Heart left ventricle (tissue), 16 donors: ENCODE measurements at regions not wholly inside any gene's neighbourhood (a gene's known extent, or its start where the extent isn't known, plus 50 kb on each side); places are given as distances from the start of the nearest gene placed in this dataset.

ENCODE experiments used
- ATAC-seq, 4 donors: fragments of 200-7000 bp; cut with Tn5 transposase; one replicate each; pipeline ENCODE4 v1.9.1; 2020 to 2022; ENCODE audit warnings: moderate library complexity in 4 of 4, mild to moderate bottlenecking in 3 of 4, moderate number of reproducible peaks in 1 of 4
- DNase-seq, 5 donors: peaks; one replicate each; pipeline ENCODE4 v3.0.0-alpha.2; 2020
- H3K27ac ChIP-seq, 12 donors: fragments of 200-600 bp; sonication (generic) in 4 of 12; one replicate each; pipeline versions ENCODE4 v1.5.0 to v1.8.0; 2016 to 2022; ENCODE audit warnings: mild to moderate bottlenecking in 2 of 12
- H3K27me3 ChIP-seq, 9 donors: fragments of 200-600 bp; sonication (generic) in 2 of 9; one replicate each; pipeline versions ENCODE4 v1.5.1 to v1.8.0; 2016 to 2022; ENCODE audit warnings: mild to moderate bottlenecking in 3 of 9
- H3K36me3 ChIP-seq, 9 donors: fragments of 200-600 bp; sonication (generic) in 2 of 9; one replicate each; pipeline versions ENCODE4 v1.5.0 to v1.8.0; 2018 to 2022; ENCODE audit warnings: mild to moderate bottlenecking in 2 of 9
- H3K4me1 ChIP-seq, 12 donors: fragments of 200-600 bp; sonication (generic) in 4 of 12; one replicate each; pipeline versions ENCODE4 v1.5.0 to v1.8.0; 2016 to 2022; ENCODE audit warnings: mild to moderate bottlenecking in 3 of 12
- H3K4me3 ChIP-seq, 12 donors: fragments of 200-600 bp; sonication (generic) in 4 of 12; one replicate each; pipeline versions ENCODE4 v1.5.0 to v1.8.0; 2017 to 2022; ENCODE audit warnings: mild to moderate bottlenecking in 9 of 12, moderate library complexity in 4 of 12
- H3K9me3 ChIP-seq, 12 donors: fragments of 200-600 bp; sonication (generic) in 4 of 12; one replicate each; pipeline versions ENCODE4 v1.5.0 to v1.8.0; 2016 to 2022; ENCODE audit warnings: mild to moderate bottlenecking in 1 of 12
- CTCF ChIP-seq, 12 donors: fragments of 200-600 bp; sonication (generic) in 4 of 12; IDR thresholded peaks; one replicate each; pipeline versions ENCODE4 v1.5.0 to v1.8.0; 2018 to 2022; ENCODE audit warnings: antibody characterized with exemption in 12 of 12, mild to moderate bottlenecking in 5 of 12
- POLR2A ChIP-seq, 2 donors: fragments of 450-650 bp; IDR thresholded peaks; one replicate each; pipeline ENCODE4 v1.6.1; 2017; ENCODE audit warnings: antibody characterized with exemption in 2 of 2, mild to moderate bottlenecking in 2 of 2, moderate library complexity in 2 of 2
- WGBS, 4 donors: extraction: QIAGEN DNeasy Blood & Tissue Kit in 2 of 4; methylation state at CpG; one replicate each; pipeline versions ENCODE4 v1.1.5 to v1.1.7; 2013 to 2018; 5-methylcytosine and 5-hydroxymethylcytosine counted together
- intact Hi-C, 10 donors: fragments of 100-400 bp; cut with DNase I; formaldehyde crosslinking; loops; one replicate each; pipeline versions ENCODE4 v1.11.1 to v1.14.2; 2022
- donor health status: ischemic (EF 13 %, LVEDD 7.1; RV severe dilation, severe dysfunction).
- donor health status: healthy with polysubstance abuse.
- donor health status: DM: no; HTN: yes; CAD: no.
- donor health status: DM: no; HTN: no; CAD: no.
- donor health status: ischemic (EF 25% LVEDD 6.9; RV normal size, moderate dysfunction).
- donor health status: ischemic (EF 25% LVEDD 5.7; RV mildly dilated, moderate dysfunction).
- donor health status: healthy.
- donor health status: DM: yes; HTN: yes; CAD: no.
- donor health status: ischemic (EF 35%, LVEDD 5.7; RV mildly dilated, moderate dysfunction).
- donor health status: nonischemic (EF 11% LVEDD 7.7; RV severe dilation, severe dysfunction).
- donor health status: DM: yes; HTN: yes; CAD: no.
- donor health status: PGD.
- donor health status: ischemic (EF 29% LVEDD 5.4; RV normal size, mild dysfunction).
- donor health status: nonischemic (EF 23%, LVEDD 6.1; RV moderate dilation, normal function).

DNA sequence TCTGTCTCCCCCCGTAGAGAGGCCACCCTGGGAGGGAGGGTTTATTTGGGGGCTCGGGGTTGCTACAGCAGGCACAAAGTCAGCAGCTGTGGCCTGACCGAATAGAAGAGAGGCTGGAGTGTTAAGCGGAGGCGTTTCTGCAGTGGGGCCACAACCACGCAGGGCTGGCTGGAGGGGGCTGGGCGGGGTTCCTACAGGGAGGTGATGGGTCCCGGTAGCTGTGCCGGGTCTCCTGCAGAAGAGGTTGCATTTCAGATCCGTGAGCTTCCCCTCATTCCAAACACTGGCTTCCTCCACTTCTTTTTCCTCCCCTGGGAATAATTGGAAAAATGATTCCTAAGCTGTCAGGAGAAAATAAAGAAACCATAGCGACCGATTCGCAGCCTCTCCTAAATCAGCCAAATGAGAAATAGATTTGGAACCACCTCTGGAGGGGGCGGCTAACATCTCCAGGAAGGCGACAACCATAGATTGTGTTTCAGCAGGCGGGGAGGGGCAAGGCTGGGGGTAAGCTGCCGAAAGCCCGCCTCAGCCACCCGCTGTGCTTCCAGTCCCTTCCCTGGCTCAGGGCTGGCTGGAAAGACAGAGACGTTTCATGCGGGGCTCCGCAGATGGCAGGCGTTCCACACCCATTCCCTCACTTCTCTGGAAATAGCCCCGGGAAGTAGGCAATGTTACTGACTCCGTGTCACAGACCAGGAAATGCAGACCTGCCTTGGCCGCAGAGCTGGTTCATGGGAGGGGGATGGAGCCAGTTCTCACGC, 85.6 kb upstream of the TAF1B start:
- DNase-seq (peak; percentile 71 to 79 (median 78)), ATAC-seq (peak; percentile 51 to 88 (median 82))
- Histone ChIP-seq H3K27ac (peak overlapping the region in 11 of 12 donors; percentile 28 to 94 (median 73)), H3K9me3 (no peaks in the 10 kb centered on the region), H3K27me3 (no peaks in the 10 kb centered on the region), H3K36me3 (no peaks in the 10 kb centered on the region), H3K4me3 (peak overlapping the region in 11 of 12 donors; percentile 5 to 50 (median 37)), H3K4me1 (peaks cover 0 to 76% (median 50%) of the 10 kb centered on the region in 12 donors)
- WGBS, 4 donors: 3 to 5% (median 4%) methylated on average over 27 of the region's 27 CpGs
- intact Hi-C loops: loop anchor here in 3 of 10 donors (1.0 to 5.0 kb wide), 2 partner anchors 19 to 125 kb away; partner anchors contain the start of gene YWHAQ (in 3 of the 3)
- TF ChIP-seq CTCF (IDR thresholded peaks at IDR 0.05) (no peak), POLR2A (IDR thresholded peaks at IDR 0.05) (peak in 1 of 2 donors; percentile 23)

DNA sequence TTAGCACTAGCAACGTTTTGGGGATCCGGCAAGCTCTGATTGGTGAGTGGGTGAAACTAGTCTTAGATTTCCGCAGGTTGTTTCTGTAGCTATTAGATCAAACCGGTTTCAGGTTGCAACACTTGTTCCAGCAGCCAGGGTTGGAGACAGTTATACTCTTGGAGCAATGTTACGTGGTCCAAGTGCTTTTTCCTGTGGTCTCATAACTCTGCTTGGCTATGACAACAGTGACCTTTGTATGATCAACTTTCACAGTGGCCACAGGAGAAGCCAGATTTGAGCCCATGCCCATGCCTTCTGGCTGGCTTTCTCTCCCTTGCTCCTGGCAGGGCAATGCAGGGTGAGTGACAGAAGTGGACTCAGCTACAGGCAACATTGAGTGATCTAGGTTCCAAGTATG, 84.5 kb upstream of the TAF1B start:
- 50 to 65% (median 60%) methylated on average over 5 of the region's 5 CpGs for WGBS, 4 donors
- TF ChIP-seq POLR2A (IDR thresholded peaks at IDR 0.05): no peak
- TF ChIP-seq CTCF (IDR thresholded peaks at IDR 0.05): no peak
- intact Hi-C loops: loop anchor here in 3 of 10 donors (1.0 to 5.0 kb wide), 2 partner anchors 20 to 126 kb away; partner anchors contain the start of gene YWHAQ (in 3 of the 3)
- H3K27me3 ChIP-seq: no peaks in the 10 kb centered on the region
- ATAC-seq: peak in 2 of 4 donors; percentile 35 to 54
- H3K27ac ChIP-seq: peak overlapping the region in 11 of 12 donors; percentile 28 to 94 (median 73)
- peak in 2 of 5 donors; percentile 39 to 49 for DNase-seq
- no peaks in the 10 kb centered on the region for H3K36me3 ChIP-seq
- H3K9me3 ChIP-seq: no peaks in the 10 kb centered on the region
- peaks cover 0 to 69% (median 40%) of the 10 kb centered on the region in 12 donors for H3K4me1 ChIP-seq
- H3K4me3 ChIP-seq: no peak overlapping the region

- Histone ChIP-seq H3K4me3 (no peak overlapping the region), H3K4me1 (peaks cover 0 to 72% (median 42%) of the 10 kb centered on the region in 12 donors), H3K27ac (peak overlapping the region in 8 of 12 donors; percentile 3 to 61 (median 28)), H3K9me3 (no peaks in the 10 kb centered on the region), H3K36me3 (no peaks in the 10 kb centered on the region), H3K27me3 (no peaks in the 10 kb centered on the region)
- no peak for TF ChIP-seq CTCF (IDR thresholded peaks at IDR 0.05)
- TF ChIP-seq POLR2A (IDR thresholded peaks at IDR 0.05): no peak
- ATAC-seq (peak in 1 of 4 donors; percentile 32), DNase-seq (peak in 2 of 5 donors; percentile 17 to 26)
- intact Hi-C loops: loop anchor here in 6 of 10 donors (10.0 kb wide), 2 partner anchors 125 to 205 kb away; partner anchors contain the start of genes ADAM17 (in 4 of the 6) and YWHAQ (in 3 of the 6)
- 70 to 79% (median 76%) methylated on average over 4 of the region's 4 CpGs for WGBS, 4 donors
Measured at GRCh38 chr2:9760069-9760901, 83.0 kb upstream of the TAF1B start.
